Stimulated activated CD8-positive, alpha-beta memory T cell treated with anti-CD3 and anti-CD28 coated beads, Interleukin-2, amount 100 ng/mL, for 1 hour (primary cell): ENCODE measurements at regions not wholly inside any gene's neighbourhood (a gene's known extent, or its start where the extent isn't known, plus 50 kb on each side); places are given as distances from the start of the nearest gene placed in this dataset.

Experiments used
- DNase-seq, 2 donors: peaks; one replicate each; pipeline ENCODE4 v3.0.0-alpha.2; 2020; ENCODE audit warnings: low read depth in 2 of 2

- no peak for DNase-seq
Measured at GRCh38 chr3:189049458-189050236, 122.1 kb upstream of the TPRG1 start.

- no peak for DNase-seq
Measured at GRCh38 chr3:189053322-189053721, 118.4 kb upstream of the TPRG1 start.

GRCh38 chr3:189056646-189057335, 115.0 kb upstream of the TPRG1 start:
- no peak for DNase-seq

GRCh38 chr3:189057369-189057768, 114.4 kb upstream of the TPRG1 start:
- DNase-seq: no peak

- no peak for DNase-seq
Measured at GRCh38 chr3:189058071-189058470, 113.7 kb upstream of the TPRG1 start.

GRCh38 chr3:189070965-189071364, 100.8 kb upstream of the TPRG1 start:
- DNase-seq: no peak

GRCh38 chr3:189071446-189071845, 100.3 kb upstream of the TPRG1 start:
- DNase-seq: no peak

GRCh38 chr3:189076449-189076848, 95.3 kb upstream of the TPRG1 start:
- DNase-seq: no peak

- no peak for DNase-seq
Measured at GRCh38 chr3:189080745-189081144, 91.0 kb upstream of the TPRG1 start.

- no peak for DNase-seq
Measured at GRCh38 chr3:189082666-189083427, 88.9 kb upstream of the TPRG1 start.

GRCh38 chr3:189084620-189085019, 87.2 kb upstream of the TPRG1 start:
- DNase-seq: no peak

- no peak for DNase-seq
Measured at GRCh38 chr3:189092547-189092946, 79.2 kb upstream of the TPRG1 start.

- DNase-seq: no peak
Measured at GRCh38 chr3:189094539-189094938, 77.2 kb upstream of the TPRG1 start.

- no peak for DNase-seq
Measured at GRCh38 chr3:189096092-189096491, 75.7 kb upstream of the TPRG1 start.

- DNase-seq: no peak
Measured at GRCh38 chr3:189099031-189099471, 72.7 kb upstream of the TPRG1 start.

GRCh38 chr3:189099505-189100290, 72.1 kb upstream of the TPRG1 start:
- no peak for DNase-seq

GRCh38 chr3:189100866-189101265, 70.9 kb upstream of the TPRG1 start:
- DNase-seq: no peak

- no peak for DNase-seq
Measured at GRCh38 chr3:189101594-189101993, 70.2 kb upstream of the TPRG1 start.

GRCh38 chr3:189103208-189103607, 68.6 kb upstream of the TPRG1 start:
- DNase-seq: no peak

GRCh38 chr3:189108067-189108466, 63.7 kb upstream of the TPRG1 start:
- DNase-seq: no peak

GRCh38 chr3:189108735-189109134, 63.0 kb upstream of the TPRG1 start:
- no peak for DNase-seq

GRCh38 chr3:189109145-189109544, 62.6 kb upstream of the TPRG1 start:
- DNase-seq: no peak
